ENCODE measurements at regions not wholly inside any gene's neighbourhood (a gene's known extent, or its start where the extent isn't known, plus 50 kb on each side); places are given as distances from the start of the nearest gene placed in this dataset.

DNA sequence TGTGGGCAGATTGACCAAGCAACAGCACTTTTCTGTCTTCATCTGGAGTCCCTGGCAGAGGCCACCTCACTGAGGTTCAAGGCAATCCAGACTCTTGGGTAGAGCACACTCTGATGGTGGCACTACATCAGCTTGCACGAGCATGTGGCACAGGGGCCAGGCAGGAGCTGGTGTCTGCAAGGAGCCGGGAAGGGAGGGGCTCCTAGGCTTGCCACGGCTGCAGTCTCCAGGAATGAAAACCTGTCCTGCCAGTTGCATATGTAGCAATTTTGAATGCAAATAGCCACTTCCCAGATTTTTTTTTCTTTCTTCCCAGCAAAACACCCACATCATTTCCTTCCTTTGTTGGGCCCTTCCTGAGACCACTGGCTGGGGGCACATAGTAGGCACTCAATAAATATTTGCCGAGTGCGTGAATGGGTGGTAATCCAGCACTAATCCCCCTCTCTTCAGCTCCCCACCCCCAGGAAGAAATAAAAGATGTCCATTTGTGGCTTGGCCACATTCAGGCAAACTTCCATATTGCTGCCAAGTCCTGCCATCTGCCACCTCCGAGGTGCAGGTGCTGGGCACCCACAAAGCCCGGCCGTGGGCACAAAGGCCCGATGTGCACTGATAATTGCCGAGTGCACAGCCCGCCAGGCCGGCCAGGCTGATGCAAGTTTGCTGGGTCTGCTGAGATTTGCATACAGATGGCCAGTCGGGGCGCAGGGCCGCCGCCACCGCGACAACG lies 72.4 kb downstream of the MYCN start:
- WGBS, 2 donors, result 4 to 28% methylated on average over 19 of the region's 19 CpGs
- H3K36me3 ChIP-seq, result no peaks in the 10 kb centered on the region
- TF ChIP-seq, protein P1, sequence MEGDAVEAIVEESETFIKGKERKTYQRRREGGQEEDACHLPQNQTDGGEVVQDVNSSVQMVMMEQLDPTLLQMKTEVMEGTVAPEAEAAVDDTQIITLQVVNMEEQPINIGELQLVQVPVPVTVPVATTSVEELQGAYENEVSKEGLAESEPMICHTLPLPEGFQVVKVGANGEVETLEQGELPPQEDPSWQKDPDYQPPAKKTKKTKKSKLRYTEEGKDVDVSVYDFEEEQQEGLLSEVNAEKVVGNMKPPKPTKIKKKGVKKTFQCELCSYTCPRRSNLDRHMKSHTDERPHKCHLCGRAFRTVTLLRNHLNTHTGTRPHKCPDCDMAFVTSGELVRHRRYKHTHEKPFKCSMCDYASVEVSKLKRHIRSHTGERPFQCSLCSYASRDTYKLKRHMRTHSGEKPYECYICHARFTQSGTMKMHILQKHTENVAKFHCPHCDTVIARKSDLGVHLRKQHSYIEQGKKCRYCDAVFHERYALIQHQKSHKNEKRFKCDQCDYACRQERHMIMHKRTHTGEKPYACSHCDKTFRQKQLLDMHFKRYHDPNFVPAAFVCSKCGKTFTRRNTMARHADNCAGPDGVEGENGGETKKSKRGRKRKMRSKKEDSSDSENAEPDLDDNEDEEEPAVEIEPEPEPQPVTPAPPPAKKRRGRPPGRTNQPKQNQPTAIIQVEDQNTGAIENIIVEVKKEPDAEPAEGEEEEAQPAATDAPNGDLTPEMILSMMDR (IDR thresholded peaks at IDR 0.05), result no peak
- no peak for TF ChIP-seq POLR2A (IDR thresholded peaks at IDR 0.05)
- no peak overlapping the region for H3K27ac ChIP-seq
- peaks cover 0 to 7% (median 0%) of the 10 kb centered on the region in 4 donors for H3K4me1 ChIP-seq
- no peaks in the 10 kb centered on the region for H3K9me3 ChIP-seq
- no peak for DNase-seq
- no peak overlapping the region for H3K4me3 ChIP-seq
- intact Hi-C loops (cut with DNase I), result no loop called here
- peaks cover 0 to 49% (median 29%) of the 10 kb centered on the region in 3 donors for H3K27me3 ChIP-seq

DNA sequence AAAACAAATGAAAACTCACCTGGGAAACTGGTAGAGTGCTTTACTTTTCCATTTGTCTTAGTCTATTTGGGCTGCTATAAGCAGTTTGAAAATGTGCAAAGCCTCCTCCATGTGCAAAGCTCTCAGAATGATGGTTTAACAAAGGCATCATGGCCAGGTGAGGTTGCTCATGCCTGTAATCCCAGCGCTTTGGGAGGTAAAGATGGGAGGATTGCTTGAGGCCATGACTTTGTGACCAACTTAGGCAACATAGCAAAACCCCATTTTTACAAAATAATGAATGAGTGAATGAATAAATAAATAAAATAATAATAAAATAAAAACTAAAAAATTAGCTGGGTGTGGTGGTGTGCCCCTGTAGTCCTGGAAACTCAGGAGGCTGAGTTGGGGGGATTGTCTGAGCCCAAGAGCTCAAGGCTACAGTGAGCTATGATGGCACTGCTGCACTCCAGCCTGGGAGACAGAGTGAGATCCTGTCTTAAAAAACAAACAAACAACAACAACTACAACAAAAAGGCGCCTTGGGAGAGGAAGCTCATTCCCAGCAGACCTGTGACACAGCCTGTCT lies 71.8 kb downstream of the MYCN start:
- 67 to 94% methylated on average over 2 of the region's 2 CpGs for WGBS, 2 donors
- TF ChIP-seq POLR2A (IDR thresholded peaks at IDR 0.05) (no peak), POLR2AphosphoS5 (IDR thresholded peaks at IDR 0.05) (no peak), EP300 (IDR thresholded peaks at IDR 0.05) (no peak)
- TF ChIP-seq, protein P1 (IDR thresholded peaks at IDR 0.05), result no peak
- peaks cover 0 to 49% (median 29%) of the 10 kb centered on the region in 3 donors for H3K27me3 ChIP-seq

DNA sequence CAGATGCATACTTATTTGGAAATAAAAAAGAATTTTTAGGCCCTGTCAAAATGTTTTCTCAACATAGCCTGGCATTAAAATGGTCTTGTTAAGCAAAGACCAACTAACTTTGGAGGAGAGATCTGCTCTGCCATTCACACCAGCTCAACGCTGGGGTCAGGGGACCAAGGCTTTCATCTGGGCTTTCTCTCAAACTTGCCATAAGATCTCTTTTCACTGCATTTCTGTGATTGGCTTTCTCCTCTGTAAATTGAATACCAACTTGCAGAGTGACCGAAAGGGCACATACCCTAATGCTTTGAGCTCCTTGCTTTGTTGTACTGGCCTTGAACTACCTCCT lies 71.2 kb downstream of the MYCN start:
- Histone ChIP-seq H3K27me3 (peaks cover 0 to 49% (median 29%) of the 10 kb centered on the region in 3 donors), H3K4me1 (peaks cover 0 to 7% (median 0%) of the 10 kb centered on the region in 4 donors), H3K4me3 (no peak overlapping the region), H3K36me3 (no peaks in the 10 kb centered on the region), H3K9me3 (no peaks in the 10 kb centered on the region), H3K27ac (no peak overlapping the region)
- intact Hi-C loops (cut with DNase I), result no loop called here
- 90 to 97% methylated on average over 2 of the region's 2 CpGs for WGBS, 2 donors
- TF ChIP-seq POLR2AphosphoS5 (IDR thresholded peaks at IDR 0.05), result no peak
- TF ChIP-seq, protein P1 (IDR thresholded peaks at IDR 0.05), result no peak
- no peak for TF ChIP-seq EP300 (IDR thresholded peaks at IDR 0.05)
- no peak for TF ChIP-seq POLR2A (IDR thresholded peaks at IDR 0.05)
- DNase-seq, result no peak

More for the DNA sequence above, 71.8 kb downstream of the MYCN start:
- Histone ChIP-seq H3K36me3 (no peaks in the 10 kb centered on the region), H3K9me3 (no peaks in the 10 kb centered on the region), H3K4me3 (no peak overlapping the region), H3K27ac (no peak overlapping the region), H3K4me1 (peaks cover 0 to 7% (median 0%) of the 10 kb centered on the region in 4 donors)
- DNase-seq, result no peak
- intact Hi-C loops (cut with DNase I), result no loop called here

DNA sequence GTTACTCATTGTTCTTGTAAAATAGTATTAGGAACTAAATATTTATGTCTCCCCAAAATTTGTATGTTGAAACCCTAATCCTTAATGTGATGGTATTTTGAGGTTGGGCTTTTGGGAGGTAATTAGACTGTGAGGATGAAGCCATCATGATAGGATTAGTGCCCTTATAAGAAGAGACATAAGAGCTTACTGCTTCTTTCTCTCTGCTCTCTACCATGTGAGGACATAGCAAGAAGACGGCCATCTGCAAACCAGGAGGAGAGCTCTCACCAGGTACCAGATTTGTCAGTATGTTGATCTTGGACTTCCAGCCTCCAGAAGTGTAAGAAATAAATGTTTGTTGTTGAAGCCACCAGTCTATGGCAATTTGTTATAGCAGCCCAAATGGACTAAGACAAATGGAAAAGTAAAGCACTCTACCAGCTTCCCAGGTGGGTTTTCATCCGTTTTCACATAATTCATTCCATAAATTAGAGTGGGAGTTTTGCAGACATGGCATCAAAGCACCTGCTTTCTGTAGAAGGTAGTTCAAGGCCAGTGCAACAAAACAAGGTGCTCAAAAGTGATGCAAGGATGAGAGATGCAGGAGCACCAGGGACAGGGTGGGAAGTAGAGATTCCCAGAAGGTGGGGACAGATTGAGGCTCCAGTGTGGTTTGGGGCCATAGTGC lies 70.7 kb downstream of the MYCN start:
- H3K4me3 ChIP-seq, result no peak overlapping the region
- intact Hi-C loops (cut with DNase I), result no loop called here
- WGBS, 2 donors, result 89 to 95% methylated on average over 2 of the region's 2 CpGs
- DNase-seq, result no peak
- H3K36me3 ChIP-seq, result no peaks in the 10 kb centered on the region
- peaks cover 0 to 7% (median 0%) of the 10 kb centered on the region in 4 donors for H3K4me1 ChIP-seq
- no peak for TF ChIP-seq POLR2AphosphoS5 (IDR thresholded peaks at IDR 0.05)
- TF ChIP-seq, protein P1 (IDR thresholded peaks at IDR 0.05), result no peak
- no peak for TF ChIP-seq EP300 (IDR thresholded peaks at IDR 0.05)
- no peak for TF ChIP-seq POLR2A (IDR thresholded peaks at IDR 0.05)
- no peak overlapping the region for H3K27ac ChIP-seq
- no peaks in the 10 kb centered on the region for H3K9me3 ChIP-seq
- H3K27me3 ChIP-seq, result peaks cover 0 to 49% (median 29%) of the 10 kb centered on the region in 3 donors

Measured in sigmoid colon (tissue), 6 donors.